ENCODE measurements at regions not wholly inside any gene's neighbourhood (a gene's known extent, or its start where the extent isn't known, plus 50 kb on each side); places are given as distances from the start of the nearest gene placed in this dataset.

DNA sequence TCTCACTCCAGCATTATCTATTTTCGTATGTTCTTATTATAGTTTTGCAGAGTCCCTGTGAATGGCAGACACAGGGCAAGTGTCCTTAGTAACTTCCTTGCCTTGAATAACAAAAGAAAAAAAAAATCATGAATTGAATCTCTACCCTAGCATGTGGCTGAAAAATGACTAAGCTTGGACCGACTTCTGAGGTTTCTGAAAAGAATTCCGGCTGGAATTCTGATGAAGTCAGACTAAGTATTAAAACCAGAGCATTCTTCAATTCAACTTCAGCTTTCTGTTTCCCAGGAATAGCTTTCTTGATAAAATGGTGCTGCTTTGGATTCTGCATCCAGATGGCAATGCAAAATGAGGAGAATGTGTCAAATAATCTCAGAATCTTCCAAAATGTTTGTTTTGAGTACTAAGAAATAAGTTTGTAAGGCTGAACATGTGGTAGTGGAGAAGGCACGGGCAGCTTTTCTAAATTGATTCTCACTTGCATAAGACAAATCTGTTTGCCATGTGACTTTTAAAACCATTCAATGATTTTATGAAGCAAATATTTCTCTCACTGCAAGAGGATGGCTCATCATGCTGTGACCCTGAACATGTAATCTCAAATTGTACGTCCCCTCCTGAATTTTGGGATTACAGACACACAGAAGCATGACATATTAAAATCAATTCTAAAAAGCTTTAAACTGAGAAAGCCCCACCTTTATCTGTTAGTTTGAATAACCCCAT, 1462.8 kb upstream of the LRRTM1 start:
- intact Hi-C loops (cut with micrococcal nuclease): no loop called here
- H3K27me3 Mint-ChIP-seq (ENCODE audit: low read depth in 2 of 2): no peaks in the 10 kb centered on the region

DNA sequence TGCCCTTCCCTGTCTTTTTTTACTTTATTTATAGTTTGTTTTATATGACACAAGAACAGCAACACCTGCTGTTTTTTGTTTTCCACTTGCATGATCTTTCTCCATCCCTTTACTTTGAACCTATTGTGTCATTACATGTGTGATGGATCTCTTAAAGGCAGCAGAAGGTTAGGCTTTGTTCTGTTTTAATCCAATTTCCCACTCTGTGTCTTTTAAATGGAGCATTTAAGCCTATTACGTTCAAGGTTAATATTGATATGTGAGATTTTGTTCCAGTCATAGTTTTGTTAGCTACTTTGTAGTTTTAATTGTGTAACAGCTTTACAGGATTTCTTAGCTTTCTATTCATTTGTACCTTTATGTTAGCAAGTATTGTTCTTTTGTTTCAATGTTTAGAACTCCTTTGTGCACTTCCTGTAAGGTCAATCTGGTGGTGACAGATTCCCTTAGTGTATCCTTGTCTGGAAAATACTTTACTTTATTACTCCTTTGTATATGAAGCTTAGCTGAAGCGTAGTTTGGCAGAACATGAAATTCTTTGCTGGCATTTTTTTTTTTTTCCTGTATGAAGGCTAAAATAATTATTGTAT, 1443.0 kb upstream of the LRRTM1 start:
- intact Hi-C loops (cut with micrococcal nuclease): no loop called here
- no peak overlapping the region for H3K4me3 Mint-ChIP-seq
- peaks cover 12 to 31% of the 10 kb centered on the region in 2 donors for H3K9me3 Mint-ChIP-seq
- WGBS (ENCODE audit: insufficient coverage): no CpG with 5 or more reads among the region's 2 CpGs
- Histone ChIP-seq H3K4me1 (ENCODE audit: control insufficient read depth, insufficient read depth, low read length) (no peaks in the 10 kb centered on the region), H3K27ac (ENCODE audit: low read length) (no peak overlapping the region), H3K36me3 (ENCODE audit: control insufficient read depth, insufficient read depth, low read length) (no peaks in the 10 kb centered on the region), H3K9me3 (ENCODE audit: control insufficient read depth, insufficient read depth, low read length) (peaks cover 7% of the 10 kb centered on the region), H3K27me3 (ENCODE audit: control insufficient read depth, insufficient read depth, low read length) (no peaks in the 10 kb centered on the region), H3K4me3 (ENCODE audit: low read length) (no peak overlapping the region)
- TF ChIP-seq, protein P1, sequence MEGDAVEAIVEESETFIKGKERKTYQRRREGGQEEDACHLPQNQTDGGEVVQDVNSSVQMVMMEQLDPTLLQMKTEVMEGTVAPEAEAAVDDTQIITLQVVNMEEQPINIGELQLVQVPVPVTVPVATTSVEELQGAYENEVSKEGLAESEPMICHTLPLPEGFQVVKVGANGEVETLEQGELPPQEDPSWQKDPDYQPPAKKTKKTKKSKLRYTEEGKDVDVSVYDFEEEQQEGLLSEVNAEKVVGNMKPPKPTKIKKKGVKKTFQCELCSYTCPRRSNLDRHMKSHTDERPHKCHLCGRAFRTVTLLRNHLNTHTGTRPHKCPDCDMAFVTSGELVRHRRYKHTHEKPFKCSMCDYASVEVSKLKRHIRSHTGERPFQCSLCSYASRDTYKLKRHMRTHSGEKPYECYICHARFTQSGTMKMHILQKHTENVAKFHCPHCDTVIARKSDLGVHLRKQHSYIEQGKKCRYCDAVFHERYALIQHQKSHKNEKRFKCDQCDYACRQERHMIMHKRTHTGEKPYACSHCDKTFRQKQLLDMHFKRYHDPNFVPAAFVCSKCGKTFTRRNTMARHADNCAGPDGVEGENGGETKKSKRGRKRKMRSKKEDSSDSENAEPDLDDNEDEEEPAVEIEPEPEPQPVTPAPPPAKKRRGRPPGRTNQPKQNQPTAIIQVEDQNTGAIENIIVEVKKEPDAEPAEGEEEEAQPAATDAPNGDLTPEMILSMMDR (IDR thresholded peaks at IDR 0.05): no peak
- H3K27me3 Mint-ChIP-seq (ENCODE audit: low read depth in 2 of 2): no peaks in the 10 kb centered on the region
- H3K36me3 Mint-ChIP-seq: no peaks in the 10 kb centered on the region
- DNase-seq (no peak), ATAC-seq (no peak)
- no peaks in the 10 kb centered on the region for H3K4me1 Mint-ChIP-seq
- no peak overlapping the region for H3K27ac Mint-ChIP-seq

More for the DNA sequence above, 1462.8 kb upstream of the LRRTM1 start:
- no peak overlapping the region for H3K4me3 Mint-ChIP-seq
- Histone ChIP-seq H3K4me3 (ENCODE audit: low read length) (no peak overlapping the region), H3K4me1 (ENCODE audit: control insufficient read depth, insufficient read depth, low read length) (no peaks in the 10 kb centered on the region), H3K27ac (ENCODE audit: low read length) (no peak overlapping the region), H3K27me3 (ENCODE audit: control insufficient read depth, insufficient read depth, low read length) (no peaks in the 10 kb centered on the region), H3K36me3 (ENCODE audit: control insufficient read depth, insufficient read depth, low read length) (no peaks in the 10 kb centered on the region), H3K9me3 (ENCODE audit: control insufficient read depth, insufficient read depth, low read length) (peaks cover 10% of the 10 kb centered on the region)
- peaks cover 7% of the 10 kb centered on the region for H3K36me3 Mint-ChIP-seq
- WGBS (ENCODE audit: insufficient coverage): 84% methylated on average over 5 of the region's 5 CpGs
- H3K9me3 Mint-ChIP-seq: peaks cover 17% of the 10 kb centered on the region in 2 donors
- DNase-seq (no peak), ATAC-seq (no peak)
- TF ChIP-seq, protein P1 (IDR thresholded peaks at IDR 0.05): no peak
- H3K27ac Mint-ChIP-seq: no peak overlapping the region
- no peaks in the 10 kb centered on the region for H3K4me1 Mint-ChIP-seq

DNA sequence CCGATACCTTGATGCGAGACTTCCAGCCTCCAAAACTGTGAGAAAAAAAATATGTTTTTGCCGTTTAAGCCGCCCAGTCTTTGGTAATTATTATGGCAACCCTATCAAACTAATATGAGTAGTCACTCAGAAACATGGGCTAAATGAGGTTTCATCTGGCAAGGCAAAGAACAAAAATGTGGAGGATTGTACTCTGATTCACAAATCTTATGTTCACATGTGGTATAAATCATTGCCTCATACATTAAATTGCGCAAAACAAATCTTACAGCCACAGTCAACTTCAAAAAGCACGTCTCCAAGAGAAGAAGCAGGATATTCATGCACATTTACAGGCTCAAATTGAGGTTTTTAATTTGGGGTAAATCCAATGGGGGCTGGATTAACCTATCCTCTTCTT, 1435.4 kb upstream of the LRRTM1 start:
- H3K36me3 ChIP-seq (ENCODE audit: control insufficient read depth, insufficient read depth, low read length): no peaks in the 10 kb centered on the region
- H3K27ac ChIP-seq (ENCODE audit: low read length): no peak overlapping the region
- Mint-ChIP-seq H3K9me3 (peaks cover 6 to 20% of the 10 kb centered on the region in 2 donors), H3K27me3 (ENCODE audit: low read depth in 2 of 2) (no peaks in the 10 kb centered on the region), H3K4me1 (no peaks in the 10 kb centered on the region), H3K27ac (no peak overlapping the region), H3K36me3 (no peaks in the 10 kb centered on the region), H3K4me3 (no peak overlapping the region)
- DNase-seq (no peak), ATAC-seq (no peak)
- no peak overlapping the region for H3K4me3 ChIP-seq (ENCODE audit: low read length)
- no peaks in the 10 kb centered on the region for H3K4me1 ChIP-seq (ENCODE audit: control insufficient read depth, insufficient read depth, low read length)
- H3K27me3 ChIP-seq (ENCODE audit: control insufficient read depth, insufficient read depth, low read length): no peaks in the 10 kb centered on the region
- 89% methylated on average over 6 of the region's 6 CpGs for WGBS (ENCODE audit: insufficient coverage)
- intact Hi-C loops (cut with micrococcal nuclease): no loop called here
- TF ChIP-seq, protein P1 (IDR thresholded peaks at IDR 0.05): no peak
- no peaks in the 10 kb centered on the region for H3K9me3 ChIP-seq (ENCODE audit: control insufficient read depth, insufficient read depth, low read length)

Measured in natural killer cell (primary cell).